Sciatic nerve (tissue), 2 donors: ENCODE measurements at regions not wholly inside any gene's neighbourhood (a gene's known extent, or its start where the extent isn't known, plus 50 kb on each side); places are given as distances from the start of the nearest gene placed in this dataset.

Source experiments
- ATAC-seq: fragments of 200-7000 bp; cut with Tn5 transposase; one replicate; pipeline ENCODE4 v1.9.1; 2020; ENCODE audit warnings: mild to moderate bottlenecking, moderate library complexity
- DNase-seq: peaks from one replicate; pipeline ENCODE4 v3.0.0-alpha.2; 2020; ENCODE audit warnings: low spot score
- intact Hi-C: fragments of 100-400 bp; cut with DNase I; formaldehyde crosslinking; loops from one replicate; pipeline ENCODE4 v1.14.2; 2022
- donor health status: DM: no; HTN: no; CAD: no.
- donor health status: DM: no; HTN: no; CAD: no.

DNA sequence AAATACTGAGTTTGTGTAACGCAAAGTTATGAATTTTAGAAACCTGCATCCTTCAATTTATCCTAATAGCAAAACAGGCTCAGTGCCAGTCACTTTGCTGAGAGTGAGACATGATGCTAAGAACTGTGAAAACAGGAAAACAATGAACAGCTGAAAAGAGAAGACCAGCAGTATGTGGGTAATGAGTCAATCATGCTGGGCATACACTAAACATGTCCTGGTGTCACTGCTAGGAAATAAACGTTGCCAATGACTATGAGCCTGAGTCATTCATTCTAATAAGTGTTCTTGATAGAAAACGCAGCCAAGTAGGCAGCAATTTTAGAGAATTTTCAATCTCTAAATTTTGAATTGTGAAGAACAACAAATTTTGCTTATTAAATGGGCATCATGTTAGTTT, 237.3 kb downstream of the GALR1 start:
- intact Hi-C loops: no loop called here
- no peak for DNase-seq
- no peak for ATAC-seq

DNA sequence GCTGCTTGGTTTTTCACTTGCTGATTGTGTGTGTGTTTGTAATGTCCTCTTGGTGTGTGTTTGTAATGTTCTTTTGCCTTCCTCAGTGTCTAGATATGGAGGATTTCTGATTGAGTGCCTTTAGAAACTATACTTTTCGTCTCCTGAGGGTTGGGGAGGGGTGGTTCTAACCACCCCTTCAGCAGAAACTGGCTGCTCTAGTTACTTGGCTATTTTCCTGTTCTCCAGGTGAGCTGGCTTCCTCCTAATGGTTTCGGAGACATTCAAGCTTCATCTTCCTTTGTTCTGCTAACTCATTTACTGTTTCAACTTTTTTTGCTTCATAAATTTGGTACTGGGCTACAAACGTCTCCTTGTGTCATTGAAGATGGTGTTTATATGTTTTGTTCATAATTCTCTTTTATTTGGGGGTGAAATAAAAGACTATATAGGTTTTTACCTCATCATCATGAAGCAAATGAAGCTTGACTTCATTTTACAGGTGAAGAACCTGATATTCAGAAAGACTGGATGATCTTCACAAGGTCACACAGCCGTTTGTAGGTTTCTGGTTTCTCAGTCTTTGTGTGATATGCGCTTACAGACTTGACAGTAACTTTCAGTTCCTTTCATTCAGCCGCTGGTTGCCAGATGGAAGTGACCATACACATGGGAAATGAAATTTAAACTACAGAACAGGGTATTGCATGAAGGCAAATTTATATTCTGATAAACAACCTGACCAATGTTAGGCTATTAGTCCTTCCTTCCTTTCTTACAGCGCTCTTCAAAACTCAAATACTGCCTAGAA, 238.5 kb downstream of the GALR1 start:
- intact Hi-C loops: no loop called here
- no peak for DNase-seq
- no peak for ATAC-seq

DNA sequence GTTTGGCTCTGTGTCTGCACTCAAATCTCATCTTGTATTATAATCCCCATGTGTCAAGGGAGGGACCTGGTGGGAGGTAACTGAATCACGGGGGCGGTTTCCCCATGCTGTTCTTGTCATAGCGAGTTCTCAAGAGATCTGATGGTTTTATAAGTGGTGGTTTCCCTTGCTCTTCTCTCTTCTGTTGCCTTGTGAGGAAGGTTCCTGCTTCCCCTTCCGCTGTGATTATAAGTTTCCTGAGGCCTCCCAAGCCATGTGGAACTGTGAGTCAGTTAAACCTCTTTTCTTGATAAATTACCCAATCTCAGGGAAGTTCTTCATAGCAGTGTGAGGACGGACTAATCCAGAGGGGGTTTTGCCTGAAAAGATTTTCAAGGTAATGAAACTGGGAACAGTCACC, 245.4 kb downstream of the GALR1 start:
- intact Hi-C loops: no loop called here
- ATAC-seq (no peak), DNase-seq (no peak)

DNA sequence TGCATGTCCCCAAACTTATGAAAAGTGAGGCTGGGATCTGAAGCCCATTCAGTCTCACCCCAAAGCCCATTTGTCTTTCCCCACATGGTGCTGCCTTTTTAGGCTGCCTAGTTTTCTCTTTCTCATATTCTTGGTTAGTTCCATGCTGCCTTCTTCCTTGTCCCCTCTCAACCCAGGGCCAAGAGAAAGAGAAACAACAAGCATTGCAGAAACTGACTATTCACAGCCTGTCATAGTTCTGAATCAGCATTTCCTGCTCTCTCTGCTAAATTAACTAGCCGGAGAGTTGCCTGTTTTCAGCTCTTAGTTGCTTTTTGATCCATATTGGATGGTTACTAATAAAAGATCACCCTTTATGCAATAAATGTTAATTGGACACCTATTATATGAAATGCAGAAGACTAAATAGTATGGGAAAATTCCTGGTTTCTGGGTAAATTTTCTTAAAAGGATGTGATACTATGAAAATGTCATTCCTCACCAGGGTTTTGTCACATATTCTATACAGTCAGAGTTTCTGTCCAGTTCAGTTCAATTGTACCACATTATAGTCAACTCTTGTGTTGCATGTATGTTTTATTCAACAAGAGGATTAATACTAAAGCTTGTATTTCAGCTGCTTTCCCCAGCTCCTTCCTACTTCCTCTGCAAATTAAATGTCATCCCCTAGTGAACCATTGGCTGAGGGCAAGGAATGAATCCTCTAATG, 246.5 kb downstream of the GALR1 start:
- DNase-seq (no peak), ATAC-seq (no peak)
- intact Hi-C loops: no loop called here

DNA sequence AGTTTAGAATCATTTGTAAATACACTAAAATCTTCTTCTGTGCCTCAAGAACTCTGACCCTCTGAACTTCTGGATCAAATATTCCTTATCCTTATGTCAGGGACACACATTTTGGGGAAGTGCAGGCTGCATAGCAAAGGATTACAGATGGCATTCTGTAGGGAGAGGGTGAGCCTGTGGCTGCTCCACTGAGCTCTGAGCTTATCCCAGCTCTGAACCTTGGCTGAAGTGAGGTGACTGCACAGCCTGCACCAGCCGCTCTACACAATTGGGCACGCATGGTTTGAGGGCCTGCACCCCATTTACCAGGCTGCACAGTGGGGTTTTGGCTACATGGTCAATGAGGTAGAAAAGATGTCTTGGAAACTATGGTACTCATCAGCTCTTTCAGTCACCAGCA, 251.6 kb downstream of the GALR1 start:
- intact Hi-C loops: no loop called here
- no peak for DNase-seq
- ATAC-seq: no peak

DNA sequence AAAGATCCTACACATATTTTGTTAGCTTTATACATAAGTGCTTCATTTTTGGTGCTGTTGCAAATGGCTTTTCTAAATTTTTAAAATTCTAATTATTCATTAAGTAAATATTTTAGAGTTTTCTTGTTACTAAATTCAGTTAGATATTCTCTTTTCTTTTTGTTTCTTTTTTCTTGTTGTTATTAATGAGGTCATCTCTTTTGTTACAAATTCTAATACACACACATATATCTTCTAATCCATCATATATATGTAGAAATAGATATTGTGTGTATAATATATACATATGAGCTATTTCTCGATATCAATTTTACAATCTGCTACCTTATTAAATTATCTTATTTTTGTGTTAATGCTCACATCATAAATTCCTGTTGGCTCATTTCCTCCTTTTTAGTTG, 255.9 kb downstream of the GALR1 start:
- intact Hi-C loops: no loop called here
- no peak for ATAC-seq
- no peak for DNase-seq

DNA sequence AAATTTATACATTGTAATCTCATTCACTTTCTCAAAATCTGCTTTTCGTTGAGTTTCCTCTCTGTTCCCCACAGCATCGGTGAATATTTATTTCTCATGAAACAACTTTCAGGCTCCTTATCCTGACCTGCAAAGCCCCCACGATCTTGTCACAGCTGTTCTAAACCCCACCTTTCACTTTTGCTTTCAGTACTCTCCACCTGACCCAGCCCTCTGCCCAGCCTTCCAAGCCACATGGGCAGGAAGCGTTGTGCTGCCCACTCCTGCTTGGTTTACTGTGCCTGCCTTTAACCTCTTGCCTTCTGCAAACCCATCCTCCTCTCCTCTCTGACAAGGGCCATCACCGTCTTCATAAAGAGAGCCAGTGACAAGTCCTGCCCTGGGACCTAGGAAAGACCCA, 262.5 kb downstream of the GALR1 start:
- intact Hi-C loops: no loop called here
- ATAC-seq (no peak), DNase-seq (no peak)

DNA sequence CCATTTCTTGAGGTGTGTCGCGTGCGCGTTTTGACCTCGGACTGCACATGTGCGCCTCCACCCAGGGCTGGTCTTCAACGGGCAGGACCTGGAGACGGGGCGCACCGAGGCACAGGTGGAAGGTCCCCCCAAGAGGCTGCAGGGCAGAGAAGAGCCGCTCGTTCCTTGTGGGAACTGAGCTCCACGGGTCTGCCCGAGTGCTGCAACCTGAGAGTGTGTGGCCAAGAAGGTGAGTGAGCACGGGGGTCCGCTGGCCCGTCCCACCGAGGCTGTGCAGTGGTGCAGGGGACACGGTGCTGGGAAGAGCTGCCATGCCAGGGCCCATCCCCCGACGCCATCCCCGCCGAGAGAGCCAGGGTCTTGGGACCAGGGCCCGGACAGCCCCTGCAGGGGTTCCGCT, 268.3 kb downstream of the GALR1 start:
- intact Hi-C loops: no loop called here

DNA sequence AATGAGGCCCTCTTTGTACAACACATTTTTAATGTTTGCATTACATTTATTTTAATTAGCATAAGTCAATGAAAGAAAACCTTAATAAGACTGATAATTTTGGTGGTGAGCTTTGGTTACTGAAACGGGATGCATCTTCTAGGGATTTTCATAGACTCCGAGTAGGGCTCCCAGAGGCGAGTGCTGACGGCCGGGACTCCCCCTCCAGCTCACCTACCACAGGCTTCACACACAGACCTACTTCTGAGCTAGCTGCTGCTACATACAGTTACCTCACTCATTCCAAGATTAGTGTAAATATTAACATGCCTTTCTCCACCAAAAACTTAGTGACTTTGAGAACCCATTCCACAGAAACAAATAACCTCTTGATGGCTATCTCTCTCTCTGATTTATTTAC, 271.1 kb downstream of the GALR1 start:
- intact Hi-C loops: no loop called here
- ATAC-seq: no peak

More for the DNA sequence above, 268.3 kb downstream of the GALR1 start:
- ATAC-seq (no peak), DNase-seq (no peak)

DNA sequence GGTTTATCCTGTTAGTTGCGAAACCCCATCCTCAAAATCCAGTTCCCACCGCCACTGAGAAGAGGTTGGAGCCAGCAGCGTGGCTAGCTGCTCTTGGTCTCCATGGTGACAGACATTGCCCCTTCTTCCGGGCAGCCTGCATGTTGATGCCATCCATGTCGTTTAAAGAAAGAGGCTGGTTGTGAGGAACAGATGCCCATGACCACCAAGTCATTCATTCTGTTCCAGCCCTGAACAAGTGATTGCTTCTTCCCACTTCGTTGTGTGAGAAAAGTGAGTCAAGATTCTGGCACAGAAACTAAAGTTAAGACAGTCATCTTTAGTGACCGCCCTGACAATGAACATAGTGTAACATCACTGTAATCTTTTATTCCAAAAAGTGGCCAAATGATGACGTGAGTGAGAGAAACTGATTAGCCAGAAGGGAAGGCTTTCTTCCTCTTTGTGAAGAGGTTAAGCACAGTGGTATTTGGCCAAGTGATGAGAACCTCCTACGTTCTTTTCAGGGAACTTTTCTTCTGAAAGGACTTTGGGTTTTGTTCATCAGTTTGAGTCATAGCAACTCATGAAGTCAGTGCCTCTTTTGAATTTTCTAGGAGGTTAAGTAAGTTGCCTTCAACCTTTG, 272.5 kb downstream of the GALR1 start:
- ATAC-seq (no peak), DNase-seq (no peak)
- intact Hi-C loops: loop anchor here (2.0 kb wide), 1 partner anchor 25 kb away; no protein-coding TSS in a partner anchor

More for the DNA sequence above, 271.1 kb downstream of the GALR1 start:
- no peak for DNase-seq

DNA sequence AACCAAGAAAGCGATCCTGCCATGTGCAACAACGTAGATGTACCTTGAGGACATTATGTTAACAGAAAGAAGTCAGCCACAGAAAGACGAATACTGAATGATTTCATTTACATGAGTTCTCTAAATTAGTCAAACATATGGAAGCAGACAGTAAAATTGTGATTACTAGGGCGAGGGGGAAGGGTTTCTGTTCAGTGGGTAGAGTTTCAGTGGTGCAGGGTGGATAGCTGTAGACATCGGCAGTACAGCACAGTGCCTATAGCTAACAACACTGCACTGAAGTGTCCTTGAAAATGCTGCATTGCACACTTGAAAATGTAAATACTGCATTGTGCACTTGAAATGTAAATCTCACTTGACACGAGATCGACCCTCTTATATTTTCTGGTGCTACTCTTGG, 275.3 kb downstream of the GALR1 start:
- intact Hi-C loops: no loop called here

DNA sequence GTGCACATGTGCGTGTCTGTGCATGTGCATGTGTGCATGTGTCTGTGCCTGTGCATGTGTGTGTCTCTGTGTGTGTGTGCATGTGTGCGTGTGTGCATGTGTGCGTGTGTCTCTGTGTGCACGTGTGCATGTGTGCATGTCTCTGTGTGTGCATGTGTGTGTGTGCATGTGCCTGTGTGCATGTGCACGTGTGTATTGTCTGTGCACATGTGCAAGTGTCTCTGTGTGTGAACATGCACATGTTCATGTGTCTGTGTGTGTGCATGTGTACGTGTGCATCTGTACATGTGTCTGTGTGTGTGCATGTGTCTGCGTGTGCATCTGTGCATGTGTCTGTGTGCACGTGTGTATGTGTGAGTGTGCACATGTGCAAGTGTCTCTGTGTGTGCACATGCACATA, 277.3 kb downstream of the GALR1 start:
- ATAC-seq (no peak), DNase-seq (no peak)
- intact Hi-C loops: no loop called here

More for the DNA sequence above, 275.3 kb downstream of the GALR1 start:
- no peak for ATAC-seq
- no peak for DNase-seq

DNA sequence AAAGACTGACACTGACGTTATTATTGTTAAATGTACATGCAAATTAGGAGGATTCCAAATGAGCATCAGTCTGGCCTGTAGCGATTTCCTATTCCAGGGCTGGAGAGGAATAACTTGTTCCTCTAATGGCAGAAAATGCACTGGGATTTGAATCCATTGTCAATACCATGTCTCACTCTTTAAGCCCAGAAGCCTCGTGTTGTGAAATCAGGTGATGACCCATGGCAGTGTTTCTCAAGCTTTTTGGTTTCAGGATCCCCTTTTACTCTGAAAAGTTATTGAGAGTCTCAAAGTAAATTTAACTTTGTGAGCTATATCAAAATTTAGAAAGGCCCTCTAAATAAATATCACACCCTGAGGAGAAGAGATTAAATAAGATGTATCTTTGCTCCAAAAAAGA, 279.2 kb downstream of the GALR1 start:
- intact Hi-C loops: no loop called here
- no peak for DNase-seq
- no peak for ATAC-seq

DNA sequence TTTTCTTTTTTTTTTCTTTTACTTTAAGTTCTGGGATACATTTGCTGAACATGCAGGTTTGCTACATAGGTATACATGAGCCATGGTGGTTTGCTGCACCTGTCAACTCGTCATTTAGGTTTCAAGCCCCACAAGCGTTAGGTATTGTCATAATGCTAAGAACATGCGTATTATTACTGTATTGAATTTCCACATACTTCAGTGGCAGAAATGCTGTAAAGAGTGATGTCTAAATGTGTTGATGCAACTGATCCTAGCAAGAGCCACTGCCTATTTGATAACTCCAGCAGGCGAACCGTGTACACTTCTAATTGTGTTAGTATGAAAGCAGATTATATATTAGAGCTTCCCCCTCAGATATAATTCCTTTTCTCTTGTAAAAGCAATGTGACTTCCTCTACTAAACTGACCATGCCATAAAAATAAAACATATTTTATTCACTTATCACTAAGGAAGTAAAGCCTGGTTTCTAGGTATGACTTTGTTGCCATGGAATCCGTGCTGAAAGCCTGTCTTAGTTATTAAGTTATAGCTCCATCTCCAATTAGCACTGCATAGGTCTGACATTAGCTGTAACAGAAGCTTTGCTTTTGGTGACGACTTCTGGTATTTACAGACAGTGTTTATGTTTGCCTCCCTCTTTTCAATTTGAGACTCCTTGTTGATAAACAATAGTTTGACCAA, 280.0 kb downstream of the GALR1 start:
- intact Hi-C loops: no loop called here
- no peak for ATAC-seq
- no peak for DNase-seq

DNA sequence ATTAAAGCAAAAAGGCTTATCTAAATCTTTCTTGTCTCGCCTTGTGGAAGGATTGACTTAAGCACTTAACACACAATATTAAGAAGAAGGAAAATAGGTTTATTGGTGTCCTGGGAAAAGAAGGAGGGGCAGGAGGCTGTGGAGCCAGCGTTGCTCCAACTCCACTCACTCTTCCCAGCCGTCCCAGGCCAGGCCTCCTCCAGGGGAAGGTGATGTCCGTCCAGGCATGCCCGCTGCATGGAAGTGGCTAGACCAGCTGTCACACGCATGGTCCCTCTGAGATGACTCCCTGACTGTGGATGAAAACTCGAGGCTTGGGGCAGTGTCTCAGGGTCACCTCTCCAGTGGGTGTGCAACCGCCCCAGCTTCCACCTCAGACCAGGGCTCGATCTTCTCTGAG, 281.1 kb downstream of the GALR1 start:
- intact Hi-C loops: no loop called here
- DNase-seq (no peak), ATAC-seq (no peak)

DNA sequence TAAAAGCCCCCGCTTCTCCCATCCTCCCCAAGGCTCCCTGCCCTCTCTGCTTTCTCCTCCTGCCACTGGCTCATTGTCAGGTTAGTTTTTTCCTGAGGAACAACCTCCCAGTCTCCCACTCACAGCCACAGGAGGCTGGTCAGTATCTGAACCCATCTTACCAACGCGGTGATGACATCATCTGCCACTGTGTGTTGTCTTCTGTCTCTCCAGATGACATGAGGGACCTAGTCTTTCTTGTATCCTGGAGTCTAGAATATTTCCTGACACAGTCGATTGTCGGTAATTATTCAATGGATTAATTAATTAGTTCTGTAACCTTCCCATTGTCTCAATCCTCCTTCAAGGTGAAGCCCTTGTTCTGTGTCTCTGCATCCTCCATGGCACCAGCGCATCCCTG, 290.2 kb downstream of the GALR1 start:
- intact Hi-C loops: no loop called here
- no peak for ATAC-seq
- DNase-seq: no peak

DNA sequence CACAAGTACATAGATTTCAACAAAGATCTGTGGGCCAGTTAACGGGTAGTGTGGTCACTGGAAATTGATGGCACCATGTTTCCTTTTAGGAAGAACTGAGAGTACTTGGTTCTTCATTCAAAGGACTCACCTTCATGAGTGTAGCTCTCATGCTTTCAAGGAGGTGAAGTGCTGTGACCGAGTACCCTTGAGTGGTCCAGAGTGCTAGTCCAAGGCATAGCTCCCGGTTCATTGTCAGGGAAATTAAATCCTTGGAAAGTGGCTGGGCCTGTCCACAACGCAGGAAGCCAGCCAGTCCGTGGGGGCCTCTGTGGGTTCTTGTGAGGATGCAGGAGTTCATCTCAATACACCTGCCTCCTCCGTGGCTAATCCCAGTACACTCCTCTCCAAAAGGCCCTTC, 295.1 kb downstream of the GALR1 start:
- DNase-seq (no peak), ATAC-seq (no peak)
- intact Hi-C loops: no loop called here

DNA sequence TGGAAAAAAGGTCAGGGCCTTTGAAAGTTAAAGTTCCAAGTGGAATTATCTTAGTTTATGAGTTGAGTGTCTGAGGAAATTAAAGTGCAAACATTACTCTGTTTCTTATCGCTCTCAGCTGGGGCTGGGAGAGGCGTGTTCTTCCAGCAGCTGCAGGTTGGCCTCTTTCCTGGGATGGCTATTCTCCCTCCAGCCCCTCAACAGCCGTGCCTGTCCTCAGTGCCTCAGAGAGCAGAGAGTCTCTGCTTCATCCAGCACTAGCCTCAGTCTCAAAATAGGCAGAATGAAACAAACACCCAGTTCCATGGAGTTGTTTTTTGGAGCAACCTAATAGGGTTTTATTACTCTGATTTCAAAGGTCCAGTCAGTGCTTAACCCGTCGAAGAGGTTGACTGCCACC, 298.1 kb downstream of the GALR1 start:
- ATAC-seq: peak; percentile 67
- intact Hi-C loops: loop anchor here (2.0 kb wide), 1 partner anchor 25 kb away; no protein-coding TSS in a partner anchor
- DNase-seq: no peak

DNA sequence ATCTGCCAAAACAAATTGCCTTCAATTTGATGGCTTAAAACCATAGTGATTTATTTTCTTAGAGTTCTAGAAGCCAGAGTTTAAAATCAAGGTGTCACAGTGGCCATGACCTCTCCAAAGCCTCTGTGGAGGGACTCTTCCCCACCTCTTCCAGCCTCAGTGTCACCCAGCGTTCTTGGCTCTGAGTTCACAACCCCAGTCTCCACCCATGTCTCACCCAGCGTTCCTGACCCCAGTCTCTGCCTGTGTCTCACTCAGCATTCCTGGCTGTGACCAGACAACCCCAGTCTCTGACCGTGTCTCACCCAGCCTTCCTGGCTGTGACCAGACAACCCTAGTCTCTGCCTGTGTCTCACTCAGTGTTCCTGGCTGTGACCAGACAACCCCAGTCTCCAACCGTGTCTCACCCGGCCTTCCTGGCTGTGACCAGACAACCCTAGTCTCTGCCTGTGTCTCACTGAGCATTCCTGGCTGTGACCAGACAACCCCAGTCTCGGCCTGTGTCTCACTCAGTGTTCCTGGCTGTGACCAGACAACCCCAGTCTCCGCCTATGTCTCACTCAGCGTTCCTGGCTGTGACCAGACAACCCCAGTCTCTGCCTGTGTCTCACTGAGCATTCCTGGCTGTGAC, 299.3 kb downstream of the GALR1 start:
- no peak for ATAC-seq
- no peak for DNase-seq
- intact Hi-C loops: no loop called here
